RCC 7860 (cell line): ENCODE measurements at regions not wholly inside any gene's neighbourhood (a gene's known extent, or its start where the extent isn't known, plus 50 kb on each side); places are given as distances from the start of the nearest gene placed in this dataset.

Experiments used
- DNase-seq: peaks from one replicate; pipeline ENCODE4 v3.0.0-alpha.2; 2015; ENCODE audit warnings: low spot score
- FAIRE-seq: peaks from 2 replicates; lab custom pipeline; 2012; peaks lifted over from hg19 to GRCh38; lab: Jason Lieb, UNC

GRCh38 chr7:91811641-91812040 is 68.9 kb downstream of the MTERF1 start:
- DNase-seq: no peak
- no peak for FAIRE-seq

GRCh38 chr7:91812388-91812787 is 68.1 kb downstream of the MTERF1 start:
- DNase-seq: no peak
- no peak for FAIRE-seq

GRCh38 chr7:91814189-91814588 is 66.3 kb downstream of the MTERF1 start:
- no peak for DNase-seq
- no peak for FAIRE-seq
